Spleen (tissue), 11 donors: ENCODE measurements at regions not wholly inside any gene's neighbourhood (a gene's known extent, or its start where the extent isn't known, plus 50 kb on each side); places are given as distances from the start of the nearest gene placed in this dataset.

Experiments
- DNase-seq: peaks from one replicate; pipeline ENCODE4 v3.0.0-alpha.2; 2020
- H3K27ac ChIP-seq, 8 donors: fragments of 200-600 bp; sonication (generic) in 7 of 8; 1 replicate in 4 of 8; 2 replicates in 4 of 8; pipeline versions ENCODE4 v1.5.0 to v1.8.0; 2016 to 2021; ENCODE audit warnings: inconsistent platforms in 4 of 8, mild to moderate bottlenecking in 4 of 8, moderate library complexity in 1 of 8
- H3K27me3 ChIP-seq, 7 donors: fragments of 200-600 bp; sonication (generic) in 6 of 7; replicated peaks in 1 of 7; 1 replicate in 4 of 7; 2 replicates in 3 of 7; pipeline versions ENCODE4 v1.5.0 to v1.8.0; 2016 to 2021; ENCODE audit warnings: inconsistent platforms in 3 of 7, mild to moderate bottlenecking in 1 of 7
- H3K36me3 ChIP-seq, 6 donors: fragments of 200-600 bp; sonication (generic) in 5 of 6; 1 replicate in 4 of 6; 2 replicates in 2 of 6; pipeline versions ENCODE4 v1.5.0 to v1.8.0; 2016 to 2021; ENCODE audit warnings: inconsistent platforms in 2 of 6
- H3K4me1 ChIP-seq, 6 donors: fragments of 200-600 bp; sonication (generic) in 5 of 6; 1 replicate in 3 of 6; 2 replicates in 3 of 6; pipeline versions ENCODE4 v1.5.0 to v1.8.0; 2016 to 2021; ENCODE audit warnings: inconsistent platforms in 3 of 6
- H3K4me3 ChIP-seq, 8 donors: fragments of 200-600 bp; sonication (generic) in 7 of 8; 1 replicate in 4 of 8; 2 replicates in 4 of 8; pipeline versions ENCODE4 v1.5.0 to v1.8.0; 2016 to 2021; ENCODE audit warnings: inconsistent platforms in 4 of 8, mild to moderate bottlenecking in 4 of 8, moderate library complexity in 2 of 8
- H3K9me3 ChIP-seq, 8 donors: fragments of 200-600 bp; sonication (generic) in 7 of 8; 1 replicate in 4 of 8; 2 replicates in 4 of 8; pipeline versions ENCODE4 v1.5.0 to v1.8.0; 2016 to 2021; ENCODE audit warnings: inconsistent platforms in 4 of 8
- CTCF ChIP-seq, 11 experiments: fragments of 200-600 bp in 7 of 11; fragments of 450-650 bp in 4 of 11; sonication (generic) in 4 of 11; IDR thresholded peaks in 8 of 11; conservative IDR thresholded peaks in 3 of 11; 1 replicate in 7 of 11; 2 replicates in 4 of 11; pipeline versions ENCODE4 v1.4.0 to v1.8.0; 2016 to 2021; ENCODE audit warnings: antibody characterized with exemption in 11 of 11, inconsistent platforms in 4 of 11, mild to moderate bottlenecking in 1 of 11
- POLR2A ChIP-seq, 3 donors: fragments of 450-650 bp; IDR thresholded peaks; one replicate each; pipeline ENCODE4 v1.5.1; 2017; ENCODE audit warnings: antibody characterized with exemption in 3 of 3, mild to moderate bottlenecking in 1 of 3
- POLR2AphosphoS5 ChIP-seq, 3 donors: sonication (generic); formaldehyde crosslinking; IDR thresholded peaks; one replicate each; pipeline ENCODE4 v1.5.1; 2017; ENCODE audit warnings: antibody characterized with exemption in 3 of 3
- WGBS, 5 donors: extraction: QIAGEN DNeasy Blood & Tissue Kit in 3 of 5; methylation state at CpG; one replicate each; pipeline versions ENCODE4 v1.1.5 to v1.1.7; 2013 to 2018; 5-methylcytosine and 5-hydroxymethylcytosine counted together
- intact Hi-C: fragments of 100-400 bp; cut with DNase I; formaldehyde crosslinking; loops from one replicate; pipeline ENCODE4 v1.15.0; 2023; ENCODE audit warnings: low total_unique reads
- donor health status: healthy with polysubstance abuse.
- donor health status: DM: no; HTN: no; CAD: no; lungs with moderate emphysema.
- donor health status: DM: no; HTN: no; CAD: no.
- donor health status: Bipolar disorder and iron deficiency.
- donor health status: healthy.
- donor health status: DM: no; HTN: no; CAD: no.
- donor health status: DM: yes; HTN: yes; CAD: no.

GRCh38 chr7:9028012-9028411, 594.6 kb downstream of the NXPH1 start:
- no peaks in the 10 kb centered on the region for H3K36me3 ChIP-seq
- no peak for TF ChIP-seq POLR2AphosphoS5 (IDR thresholded peaks at IDR 0.05)
- no peak for TF ChIP-seq POLR2A (IDR thresholded peaks at IDR 0.05)
- no peak for TF ChIP-seq CTCF (IDR thresholded peaks at IDR 0.05 in 8 of 11, conservative IDR thresholded peaks at IDR 0.05 in 3 of 11)
- H3K27me3 ChIP-seq, result no peaks in the 10 kb centered on the region
- 74 to 89% (median 86%) methylated on average over 4 of the region's 4 CpGs for WGBS, 5 donors
- DNase-seq, result no peak
- no peak overlapping the region for H3K4me3 ChIP-seq
- intact Hi-C loops, result no loop called here
- no peak overlapping the region for H3K27ac ChIP-seq
- H3K4me1 ChIP-seq, result no peaks in the 10 kb centered on the region
- H3K9me3 ChIP-seq, result peaks cover 0 to 9% (median 0%) of the 10 kb centered on the region in 8 donors

GRCh38 chr7:9029681-9030530, 596.5 kb downstream of the NXPH1 start:
- intact Hi-C loops, result no loop called here

GRCh38 chr7:9030976-9031375, 597.6 kb downstream of the NXPH1 start:
- intact Hi-C loops, result no loop called here
- Histone ChIP-seq H3K27ac (no peak overlapping the region), H3K4me3 (no peak overlapping the region), H3K9me3 (peaks cover 0 to 16% (median 0%) of the 10 kb centered on the region in 8 donors), H3K27me3 (no peaks in the 10 kb centered on the region), H3K4me1 (no peaks in the 10 kb centered on the region), H3K36me3 (no peaks in the 10 kb centered on the region)
- no peak for DNase-seq
- TF ChIP-seq POLR2AphosphoS5 (IDR thresholded peaks at IDR 0.05), result no peak
- TF ChIP-seq CTCF (IDR thresholded peaks at IDR 0.05 in 8 of 11, conservative IDR thresholded peaks at IDR 0.05 in 3 of 11), result no peak
- WGBS, 5 donors, result 75 to 88% (median 81%) methylated on average over 2 of the region's 2 CpGs

More at GRCh38 chr7:9029681-9030530, 596.5 kb downstream of the NXPH1 start:
- Histone ChIP-seq H3K27me3 (no peaks in the 10 kb centered on the region), H3K36me3 (no peaks in the 10 kb centered on the region), H3K4me3 (no peak overlapping the region), H3K4me1 (no peaks in the 10 kb centered on the region), H3K9me3 (peaks cover 0 to 12% (median 0%) of the 10 kb centered on the region in 8 donors), H3K27ac (no peak overlapping the region)
- TF ChIP-seq POLR2A (IDR thresholded peaks at IDR 0.05) (no peak), CTCF (IDR thresholded peaks at IDR 0.05 in 8 of 11, conservative IDR thresholded peaks at IDR 0.05 in 3 of 11) (no peak)
- no peak for DNase-seq
- WGBS, 5 donors, result 79 to 85% (median 84%) methylated on average over 9 of the region's 9 CpGs

GRCh38 chr7:9031386-9031785, 598.0 kb downstream of the NXPH1 start:
- H3K4me3 ChIP-seq, result no peak overlapping the region
- H3K27ac ChIP-seq, result no peak overlapping the region
- DNase-seq, result no peak
- 67 to 84% (median 77%) methylated on average over 4 of the region's 4 CpGs for WGBS, 5 donors
- intact Hi-C loops, result no loop called here
- no peaks in the 10 kb centered on the region for H3K27me3 ChIP-seq
- no peak for TF ChIP-seq POLR2AphosphoS5 (IDR thresholded peaks at IDR 0.05)
- no peak for TF ChIP-seq CTCF (IDR thresholded peaks at IDR 0.05 in 8 of 11, conservative IDR thresholded peaks at IDR 0.05 in 3 of 11)
- TF ChIP-seq POLR2A (IDR thresholded peaks at IDR 0.05), result no peak
- H3K4me1 ChIP-seq, result no peaks in the 10 kb centered on the region
- no peaks in the 10 kb centered on the region for H3K36me3 ChIP-seq
- H3K9me3 ChIP-seq, result peaks cover 0 to 16% (median 0%) of the 10 kb centered on the region in 8 donors
